H9 (cell line): ENCODE measurements at regions not wholly inside any gene's neighbourhood (a gene's known extent, or its start where the extent isn't known, plus 50 kb on each side); places are given as distances from the start of the nearest gene placed in this dataset.

Source experiments
- DNase-seq: peaks from one replicate; pipeline ENCODE4 v3.0.0-alpha.2; 2017
- H2AFZ ChIP-seq: one replicate; pipeline ENCODE4 v1.6.1; 2013; ENCODE audit warnings: mild to moderate bottlenecking, low read length, control low read depth, moderate library complexity
- H2AK5ac ChIP-seq: 2 replicates; pipeline ENCODE4 v1.6.1; 2013; ENCODE audit warnings: low read length, control low read depth, mixed read lengths; ENCODE audit not compliant: insufficient read length
- H2BK120ac ChIP-seq: one replicate; pipeline ENCODE4 v1.6.1; 2013; ENCODE audit warnings: low read depth, mild to moderate bottlenecking, low read length, control low read depth, inconsistent platforms; ENCODE audit not compliant: poor library complexity, severe bottlenecking
- H2BK12ac ChIP-seq: 2 replicates; pipeline ENCODE4 v1.6.1; 2013; ENCODE audit warnings: low read length, control low read depth, mixed read lengths, low read depth; ENCODE audit not compliant: insufficient read length
- H2BK15ac ChIP-seq: 2 replicates; pipeline ENCODE4 v1.6.1; 2013; ENCODE audit warnings: low read depth, low read length, control low read depth
- H2BK20ac ChIP-seq: one replicate; pipeline ENCODE4 v1.6.1; 2013; ENCODE audit warnings: low read depth, mild to moderate bottlenecking, low read length, control low read depth, inconsistent platforms; ENCODE audit not compliant: poor library complexity, severe bottlenecking
- H2BK5ac ChIP-seq: 2 replicates; pipeline ENCODE4 v1.6.1; 2013; ENCODE audit warnings: low read length, control low read depth, mixed read lengths; ENCODE audit not compliant: insufficient read length
- H3K14ac ChIP-seq: 2 replicates; pipeline ENCODE4 v1.6.1; 2013; ENCODE audit warnings: low read length, control low read depth; ENCODE audit not compliant: insufficient read depth
- H3K18ac ChIP-seq: 2 replicates; pipeline ENCODE4 v1.6.1; 2013; ENCODE audit warnings: low read depth, mild to moderate bottlenecking, mixed read lengths, low read length, control low read depth; ENCODE audit not compliant: insufficient read length
- H3K23ac ChIP-seq: 2 replicates; pipeline ENCODE4 v1.6.1; 2013; ENCODE audit warnings: low read length, control low read depth, mixed read lengths, low read depth; ENCODE audit not compliant: insufficient read length
- H3K23me2 ChIP-seq: 2 replicates; pipeline ENCODE4 v1.6.1; 2013; ENCODE audit warnings: low read depth, mild to moderate bottlenecking, mixed read lengths, low read length, control low read depth; ENCODE audit not compliant: insufficient read length, poor library complexity, severe bottlenecking
- H3K27ac ChIP-seq: 2 replicates; pipeline ENCODE4 v1.5.1; 2013; ENCODE audit warnings: low read length, control low read depth, mixed read lengths, low read depth; ENCODE audit not compliant: insufficient read length
- H3K27me3 ChIP-seq: 2 replicates; pipeline ENCODE4 v1.6.1; 2013; ENCODE audit warnings: low read length, control low read depth, inconsistent platforms; ENCODE audit not compliant: insufficient read depth
- H3K4ac ChIP-seq: 2 replicates; pipeline ENCODE4 v1.6.1; 2013; ENCODE audit warnings: low read depth, mild to moderate bottlenecking, control low read depth, inconsistent platforms, low read length, moderate library complexity
- H3K4me1 ChIP-seq: 2 replicates; pipeline ENCODE4 v1.6.1; 2013; ENCODE audit warnings: low read length, control low read depth, inconsistent platforms; ENCODE audit not compliant: insufficient read depth
- H3K4me2 ChIP-seq: 2 replicates; pipeline ENCODE4 v1.6.1; 2013; ENCODE audit warnings: low read length, control low read depth, mixed read lengths; ENCODE audit not compliant: insufficient read length, insufficient read depth
- H3K56ac ChIP-seq: 2 replicates; pipeline ENCODE4 v1.6.1; 2013; ENCODE audit warnings: low read depth, mild to moderate bottlenecking, mixed read lengths, low read length, control low read depth; ENCODE audit not compliant: insufficient read length
- H3K79me1 ChIP-seq: 2 replicates; pipeline ENCODE4 v1.6.1; 2013; ENCODE audit warnings: low read depth, mild to moderate bottlenecking, moderate library complexity, low read length, control low read depth, inconsistent platforms; ENCODE audit not compliant: insufficient read depth, poor library complexity, severe bottlenecking
- H3K79me2 ChIP-seq: 2 replicates; pipeline ENCODE4 v1.6.1; 2013; ENCODE audit warnings: low read length, control low read depth, inconsistent platforms; ENCODE audit not compliant: insufficient read depth
- H3K9ac ChIP-seq: 2 replicates; pipeline ENCODE4 v1.6.1; 2013; ENCODE audit warnings: low read length, control low read depth, mixed read lengths; ENCODE audit not compliant: insufficient read length; ENCODE audit errors: extremely low read depth
- H3K9me3 ChIP-seq: one replicate; pipeline ENCODE4 v1.6.1; 2013; ENCODE audit warnings: low read depth, low read length, inconsistent platforms; ENCODE audit not compliant: control insufficient read depth
- H3T11ph ChIP-seq: one replicate; pipeline ENCODE4 v1.6.1; 2013; ENCODE audit warnings: mild to moderate bottlenecking, low read length, control low read depth, inconsistent platforms
- H4K20me1 ChIP-seq: one replicate; pipeline ENCODE4 v1.6.1; 2013; ENCODE audit not compliant: control insufficient read depth, insufficient read length, insufficient read depth
- H4K5ac ChIP-seq: 2 replicates; pipeline ENCODE4 v1.6.1; 2013; ENCODE audit warnings: low read depth, mild to moderate bottlenecking, mixed read lengths, low read length, control low read depth; ENCODE audit not compliant: insufficient read length
- H4K8ac ChIP-seq: replicated peaks from 2 replicates; pipeline ENCODE4 v1.6.1; 2013; ENCODE audit warnings: low read length, control low read depth, mixed read lengths, low read depth; ENCODE audit not compliant: insufficient read length
- H4K91ac ChIP-seq: 2 replicates; pipeline ENCODE4 v1.6.1; 2013; ENCODE audit warnings: low read depth, mild to moderate bottlenecking, moderate library complexity, mixed read lengths, low read length, control low read depth; ENCODE audit not compliant: insufficient read length
- H3K27ac Mint-ChIP-seq, 3 experiments: 2 replicates in 2 of 3; 3 replicates in 1 of 3; pipeline ENCODE4 v1.8.0; 2020 to 2021; ENCODE audit warnings: mixed read lengths in 3 of 3, mild to moderate bottlenecking in 1 of 3, moderate library complexity in 1 of 3
- H3K27me3 Mint-ChIP-seq: 2 replicates; pipeline ENCODE4 v1.8.0; 2021; ENCODE audit warnings: low read depth, mild to moderate bottlenecking, moderate library complexity, mixed read lengths
- H3K36me3 Mint-ChIP-seq, 3 experiments: 2 replicates in 2 of 3; 3 replicates in 1 of 3; pipeline ENCODE4 v1.8.0; 2020 to 2021; ENCODE audit warnings: low read depth in 3 of 3, mixed read lengths in 3 of 3; ENCODE audit not compliant: insufficient read depth in 1 of 3
- H3K4me1 Mint-ChIP-seq, 2 experiments: 2 replicates each; pipeline ENCODE4 v1.8.0; 2020; ENCODE audit warnings: mixed read lengths in 2 of 2
- H3K4me3 Mint-ChIP-seq, 2 experiments: 2 replicates in 1 of 2; 3 replicates in 1 of 2; pipeline ENCODE4 v1.8.0; 2020 to 2021; ENCODE audit warnings: mild to moderate bottlenecking in 2 of 2, mixed read lengths in 2 of 2, moderate library complexity in 1 of 2
- H3K9me3 Mint-ChIP-seq, 2 experiments: 2 replicates in 1 of 2; 3 replicates in 1 of 2; pipeline ENCODE4 v1.8.0; 2020; ENCODE audit warnings: mild to moderate bottlenecking in 2 of 2, mixed read lengths in 2 of 2, moderate library complexity in 1 of 2
- WGBS: extraction: QIAGEN DNeasy Blood & Tissue Kit; methylation state at CpG from one replicate; pipeline ENCODE4 v1.1.7; 2013; ENCODE audit warnings: missing lambda C conversion rate, low lambda C conversion rate, mixed read lengths; ENCODE audit not compliant: insufficient read length; ENCODE audit errors: extremely low coverage; 5-methylcytosine and 5-hydroxymethylcytosine counted together
- TF ChIP-seq, protein P1 (sequence below): fragments of 200-600 bp; sonication (generic); conservative IDR thresholded peaks from 3 replicates; pipeline ENCODE4 v1.8.0; 2021; ENCODE audit warnings: antibody characterized with exemption, mild to moderate bottlenecking

DNA sequence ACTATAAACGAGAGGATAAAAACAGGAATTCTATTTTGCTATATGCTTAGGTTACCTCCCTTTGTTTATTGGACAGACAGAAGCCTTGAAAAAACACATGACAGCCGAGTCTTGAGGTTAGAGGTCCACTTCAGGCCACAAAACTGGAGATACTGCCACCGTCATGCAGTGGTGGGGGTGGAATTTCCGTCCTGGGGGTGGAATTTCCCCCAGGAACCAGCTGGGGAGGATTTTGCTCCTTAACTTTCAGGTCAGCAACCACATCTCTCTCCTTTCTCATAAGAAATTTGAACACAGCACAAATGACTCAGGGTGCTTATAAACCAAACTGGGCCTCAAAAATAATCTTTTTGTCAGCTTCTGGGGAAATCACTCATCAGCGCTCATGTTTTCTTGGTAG lies 545.8 kb upstream of the ADAMTS9 start:
- Histone ChIP-seq H2BK120ac (no peak overlapping the region), H4K91ac (no peak overlapping the region), H2BK15ac (no peak overlapping the region), H3K9me3 (no peaks in the 10 kb centered on the region), H4K20me1 (no peaks in the 10 kb centered on the region), H2AK5ac (no peak overlapping the region), H3K9ac (no peak overlapping the region), H3K56ac (no peak overlapping the region), H3K23ac (no peak overlapping the region), H3K4me1 (no peaks in the 10 kb centered on the region), H3K79me1 (no peaks in the 10 kb centered on the region), H3K4me2 (no peak overlapping the region), H4K5ac (no peak overlapping the region), H3K79me2 (no peaks in the 10 kb centered on the region), H3K18ac (no peak overlapping the region), H3K27me3 (no peaks in the 10 kb centered on the region), H3K23me2 (no peaks in the 10 kb centered on the region), H3K4ac (no peak overlapping the region), H2AFZ (peak overlapping the region; percentile 36), H3K27ac (no peak overlapping the region), H4K8ac (no peak overlapping the region), H2BK12ac (no peak overlapping the region), H3K14ac (no peak overlapping the region), H2BK5ac (no peak overlapping the region), H2BK20ac (no peak overlapping the region), H3T11ph (no peak overlapping the region)
- no peak overlapping the region for H3K4me3 Mint-ChIP-seq
- no peak overlapping the region for H3K27ac Mint-ChIP-seq
- H3K36me3 Mint-ChIP-seq, result no peaks in the 10 kb centered on the region
- DNase-seq, result no peak
- H3K9me3 Mint-ChIP-seq, result peaks cover 3 to 4% of the 10 kb centered on the region in 2 experiments; a peak in 2 of 5 replicates
- WGBS, result no CpG with 5 or more reads among the region's 5 CpGs
- TF ChIP-seq, protein P1, sequence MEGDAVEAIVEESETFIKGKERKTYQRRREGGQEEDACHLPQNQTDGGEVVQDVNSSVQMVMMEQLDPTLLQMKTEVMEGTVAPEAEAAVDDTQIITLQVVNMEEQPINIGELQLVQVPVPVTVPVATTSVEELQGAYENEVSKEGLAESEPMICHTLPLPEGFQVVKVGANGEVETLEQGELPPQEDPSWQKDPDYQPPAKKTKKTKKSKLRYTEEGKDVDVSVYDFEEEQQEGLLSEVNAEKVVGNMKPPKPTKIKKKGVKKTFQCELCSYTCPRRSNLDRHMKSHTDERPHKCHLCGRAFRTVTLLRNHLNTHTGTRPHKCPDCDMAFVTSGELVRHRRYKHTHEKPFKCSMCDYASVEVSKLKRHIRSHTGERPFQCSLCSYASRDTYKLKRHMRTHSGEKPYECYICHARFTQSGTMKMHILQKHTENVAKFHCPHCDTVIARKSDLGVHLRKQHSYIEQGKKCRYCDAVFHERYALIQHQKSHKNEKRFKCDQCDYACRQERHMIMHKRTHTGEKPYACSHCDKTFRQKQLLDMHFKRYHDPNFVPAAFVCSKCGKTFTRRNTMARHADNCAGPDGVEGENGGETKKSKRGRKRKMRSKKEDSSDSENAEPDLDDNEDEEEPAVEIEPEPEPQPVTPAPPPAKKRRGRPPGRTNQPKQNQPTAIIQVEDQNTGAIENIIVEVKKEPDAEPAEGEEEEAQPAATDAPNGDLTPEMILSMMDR, result no peak
- no peaks in the 10 kb centered on the region for H3K4me1 Mint-ChIP-seq
- H3K27me3 Mint-ChIP-seq, result no peaks in the 10 kb centered on the region; the same call in 1 of the 2 replicates
